Right lobe of liver (tissue), 3 donors: ENCODE measurements at regions not wholly inside any gene's neighbourhood (a gene's known extent, or its start where the extent isn't known, plus 50 kb on each side); places are given as distances from the start of the nearest gene placed in this dataset.

ENCODE experiments used
- microRNA-seq, 2 donors: library from miRNA; unstranded; fragments of <30 nt; microRNA quantifications; one replicate each; pipeline ENCODE4, GENCODE V29; 2019 to 2020
- small RNA-seq, 2 experiments: library from RNA; depleted of rRNA; stranded (forward); fragments of <200 nt; gene quantifications; one replicate each; pipeline ENCODE3, GENCODE V24; 2016
- donor health status: DM: no; HTN: no; CAD: no.
- donor health status: DM: no; HTN: yes; CAD: no.

Small RNAs in the stretch of these regions (microRNA-seq; reads per million reads assigned to microRNA genes)
- 0 reads per million in 2 donors for gene MIR4280

Small RNAs in the stretch of these regions (small RNA-seq; reads per million reads assigned to genes)
- gene MIR4280 (0 reads per million in 2 experiments), gene RN7SKP34 (0 reads per million in 2 experiments)
